ENCODE measurements at regions not wholly inside any gene's neighbourhood (a gene's known extent, or its start where the extent isn't known, plus 50 kb on each side); places are given as distances from the start of the nearest gene placed in this dataset.

- TF ChIP-seq EZH2 (IDR thresholded peaks at IDR 0.05; ENCODE audit: low read length, missing control alignments) = no peak
- TF ChIP-seq, protein P1, sequence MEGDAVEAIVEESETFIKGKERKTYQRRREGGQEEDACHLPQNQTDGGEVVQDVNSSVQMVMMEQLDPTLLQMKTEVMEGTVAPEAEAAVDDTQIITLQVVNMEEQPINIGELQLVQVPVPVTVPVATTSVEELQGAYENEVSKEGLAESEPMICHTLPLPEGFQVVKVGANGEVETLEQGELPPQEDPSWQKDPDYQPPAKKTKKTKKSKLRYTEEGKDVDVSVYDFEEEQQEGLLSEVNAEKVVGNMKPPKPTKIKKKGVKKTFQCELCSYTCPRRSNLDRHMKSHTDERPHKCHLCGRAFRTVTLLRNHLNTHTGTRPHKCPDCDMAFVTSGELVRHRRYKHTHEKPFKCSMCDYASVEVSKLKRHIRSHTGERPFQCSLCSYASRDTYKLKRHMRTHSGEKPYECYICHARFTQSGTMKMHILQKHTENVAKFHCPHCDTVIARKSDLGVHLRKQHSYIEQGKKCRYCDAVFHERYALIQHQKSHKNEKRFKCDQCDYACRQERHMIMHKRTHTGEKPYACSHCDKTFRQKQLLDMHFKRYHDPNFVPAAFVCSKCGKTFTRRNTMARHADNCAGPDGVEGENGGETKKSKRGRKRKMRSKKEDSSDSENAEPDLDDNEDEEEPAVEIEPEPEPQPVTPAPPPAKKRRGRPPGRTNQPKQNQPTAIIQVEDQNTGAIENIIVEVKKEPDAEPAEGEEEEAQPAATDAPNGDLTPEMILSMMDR (conservative IDR thresholded peaks at IDR 0.05 in 1 of 2, IDR thresholded peaks at IDR 0.05 in 1 of 2; ENCODE audit: low read depth in 1 of 2, low read length in 2 of 2) = no peak
These were observed 983.5 kb downstream of the FAT4 start for GRCh38 chr4:126298271-126298670.

All from fibroblast of lung (primary cell).